ENCODE measurements at regions not wholly inside any gene's neighbourhood (a gene's known extent, or its start where the extent isn't known, plus 50 kb on each side); places are given as distances from the start of the nearest gene placed in this dataset.

GRCh38 chr9:95727947-95728520, 147.5 kb upstream of the ERCC6L2 start:
- no peaks in the 10 kb centered on the region for H4K20me1 ChIP-seq
- TF ChIP-seq Cebpa-rat (IDR thresholded peaks at IDR 0.05) = no peak

GRCh38 chr9:95726756-95727155, 148.7 kb upstream of the ERCC6L2 start:
- no peaks in the 10 kb centered on the region for H3K36me3 ChIP-seq
- no peak overlapping the region for H3K4me3 ChIP-seq
- no peak overlapping the region for H3K9ac ChIP-seq
- peaks cover 32% of the 10 kb centered on the region for H3K9me3 ChIP-seq
- H4K20me1 ChIP-seq = no peaks in the 10 kb centered on the region
- no peaks in the 10 kb centered on the region for H3K27me3 ChIP-seq
- H3K27ac ChIP-seq = no peak overlapping the region
- no peak overlapping the region for H3K4me2 ChIP-seq
- peaks cover 28% of the 10 kb centered on the region for H3K4me1 ChIP-seq
- no peak for TF ChIP-seq Cebpa-rat (IDR thresholded peaks at IDR 0.05)

More at GRCh38 chr9:95727947-95728520, 147.5 kb upstream of the ERCC6L2 start:
- Histone ChIP-seq H3K4me2 (no peak overlapping the region), H3K27ac (no peak overlapping the region), H3K4me1 (peaks cover 27% of the 10 kb centered on the region), H3K4me3 (no peak overlapping the region), H3K9me3 (peaks cover 32% of the 10 kb centered on the region), H3K27me3 (no peaks in the 10 kb centered on the region), H3K9ac (no peak overlapping the region), H3K36me3 (no peaks in the 10 kb centered on the region)

GRCh38 chr9:95725045-95725444, 150.4 kb upstream of the ERCC6L2 start:
- Histone ChIP-seq H3K27me3 (no peaks in the 10 kb centered on the region), H3K36me3 (no peaks in the 10 kb centered on the region), H3K9me3 (peaks cover 32% of the 10 kb centered on the region), H3K27ac (peak overlapping the region; percentile 37; the same call in 1 of the 2 replicates), H4K20me1 (no peaks in the 10 kb centered on the region), H3K4me2 (peak overlapping the region; percentile 64), H3K9ac (no peak overlapping the region), H3K4me1 (peaks cover 28% of the 10 kb centered on the region), H3K4me3 (no peak overlapping the region)
- no peak for TF ChIP-seq Cebpa-rat (IDR thresholded peaks at IDR 0.05)

DNA sequence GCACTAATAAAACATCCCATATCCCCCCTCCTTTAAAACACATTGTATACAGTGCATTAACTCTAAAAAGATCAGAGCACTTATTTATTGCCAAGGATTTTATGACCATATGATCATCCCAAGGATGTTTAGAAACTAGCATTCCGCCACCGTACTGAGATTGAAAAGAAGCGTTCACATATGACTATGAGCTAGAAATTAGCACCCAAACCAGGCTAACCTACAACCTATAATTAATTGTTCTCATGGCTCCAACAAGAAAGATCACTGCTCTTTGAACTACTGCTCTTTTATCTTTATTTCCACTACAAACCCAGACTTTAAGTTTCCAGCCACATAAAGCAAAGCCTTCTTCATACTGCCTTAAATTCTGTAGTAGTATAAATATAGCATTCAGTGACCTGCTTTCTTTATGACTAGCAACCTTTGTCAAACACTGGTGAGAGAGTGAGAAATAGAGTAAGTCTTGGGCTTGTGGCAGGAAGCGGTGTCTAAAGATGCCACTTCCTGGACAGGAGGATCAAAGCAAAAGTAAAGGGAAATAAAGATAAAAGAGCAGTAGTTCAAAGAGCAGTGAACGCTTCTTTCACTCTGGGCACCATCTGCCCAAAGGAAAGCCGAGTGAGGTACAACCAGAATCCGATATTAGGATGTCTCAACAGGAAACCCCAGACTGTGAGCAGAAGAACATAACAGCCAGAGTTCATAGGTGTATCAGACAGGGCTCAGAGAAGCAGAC, 151.1 kb upstream of the ERCC6L2 start:
- TF ChIP-seq Cebpa-rat (IDR thresholded peaks at IDR 0.05) = no peak
- peaks cover 28% of the 10 kb centered on the region for H3K4me1 ChIP-seq
- no peaks in the 10 kb centered on the region for H3K36me3 ChIP-seq
- H3K9ac ChIP-seq = no peak overlapping the region
- H3K4me2 ChIP-seq = peak overlapping the region; percentile 64
- no peak overlapping the region for H3K4me3 ChIP-seq
- H3K27ac ChIP-seq = peak overlapping the region; percentile 37; the same call in 1 of the 2 replicates
- H3K27me3 ChIP-seq = no peaks in the 10 kb centered on the region
- no peaks in the 10 kb centered on the region for H4K20me1 ChIP-seq
- H3K9me3 ChIP-seq = peaks cover 25% of the 10 kb centered on the region

DNA sequence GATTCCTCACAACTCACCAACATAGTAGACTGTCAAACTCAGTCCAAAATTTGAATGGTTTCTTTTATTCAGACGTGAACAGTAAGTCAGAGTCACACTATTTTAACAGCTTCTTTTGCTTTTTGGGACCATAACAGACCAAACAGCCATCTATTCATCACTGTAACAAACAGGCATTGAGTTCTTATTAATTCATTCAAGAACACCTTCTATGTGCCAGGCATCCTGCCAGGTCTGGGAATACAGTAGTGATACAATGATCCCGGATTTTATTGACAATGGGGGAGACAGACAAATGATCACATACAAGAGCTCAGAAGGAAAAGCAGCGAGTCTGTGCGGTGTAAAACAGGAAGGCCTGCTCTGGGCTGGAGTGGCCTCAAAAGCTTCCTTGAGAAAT, 153.3 kb upstream of the ERCC6L2 start:
- no peak overlapping the region for H3K27ac ChIP-seq
- TF ChIP-seq Cebpa-rat (IDR thresholded peaks at IDR 0.05) = no peak
- H3K9ac ChIP-seq = no peak overlapping the region
- no peaks in the 10 kb centered on the region for H3K27me3 ChIP-seq
- H3K4me2 ChIP-seq = no peak overlapping the region
- H3K36me3 ChIP-seq = no peaks in the 10 kb centered on the region
- no peaks in the 10 kb centered on the region for H4K20me1 ChIP-seq
- peaks cover 28% of the 10 kb centered on the region for H3K4me1 ChIP-seq
- peaks cover 35% of the 10 kb centered on the region for H3K9me3 ChIP-seq
- H3K4me3 ChIP-seq = no peak overlapping the region

- Histone ChIP-seq H3K4me1 (peaks cover 28% of the 10 kb centered on the region), H3K27me3 (no peaks in the 10 kb centered on the region), H3K9me3 (peaks cover 40% of the 10 kb centered on the region), H3K36me3 (no peaks in the 10 kb centered on the region), H3K27ac (no peak overlapping the region), H3K4me3 (no peak overlapping the region), H4K20me1 (no peaks in the 10 kb centered on the region), H3K4me2 (no peak overlapping the region), H3K9ac (no peak overlapping the region)
- TF ChIP-seq Cebpa-rat (IDR thresholded peaks at IDR 0.05) = no peak
Observed at GRCh38 chr9:95721061-95721531, 154.4 kb upstream of the ERCC6L2 start.

GRCh38 chr9:95720496-95720895, 155.0 kb upstream of the ERCC6L2 start:
- Histone ChIP-seq H3K4me2 (no peak overlapping the region), H3K27me3 (no peaks in the 10 kb centered on the region), H3K27ac (no peak overlapping the region), H4K20me1 (no peaks in the 10 kb centered on the region), H3K9me3 (peaks cover 41% of the 10 kb centered on the region), H3K36me3 (no peaks in the 10 kb centered on the region), H3K9ac (no peak overlapping the region), H3K4me3 (no peak overlapping the region), H3K4me1 (peaks cover 25% of the 10 kb centered on the region)
- TF ChIP-seq Cebpa-rat (IDR thresholded peaks at IDR 0.05) = no peak

GRCh38 chr9:95719354-95719753, 156.1 kb upstream of the ERCC6L2 start:
- H3K36me3 ChIP-seq = no peaks in the 10 kb centered on the region; the same call in 1 of the 2 replicates
- H3K27me3 ChIP-seq = no peaks in the 10 kb centered on the region
- no peak for TF ChIP-seq Cebpa-rat (IDR thresholded peaks at IDR 0.05)
- no peak overlapping the region for H3K9ac ChIP-seq
- no peak overlapping the region for H3K4me3 ChIP-seq
- H4K20me1 ChIP-seq = no peaks in the 10 kb centered on the region
- H3K4me2 ChIP-seq = no peak overlapping the region
- H3K4me1 ChIP-seq = peaks cover 14% of the 10 kb centered on the region
- H3K27ac ChIP-seq = no peak overlapping the region
- H3K9me3 ChIP-seq = peaks cover 50% of the 10 kb centered on the region

- H4K20me1 ChIP-seq = no peaks in the 10 kb centered on the region
- no peak overlapping the region for H3K9ac ChIP-seq
- H3K4me2 ChIP-seq = no peak overlapping the region
- H3K9me3 ChIP-seq = peaks cover 56% of the 10 kb centered on the region
- H3K4me1 ChIP-seq = peaks cover 3% of the 10 kb centered on the region; the same call in 1 of the 2 replicates
- H3K27me3 ChIP-seq = no peaks in the 10 kb centered on the region
- no peak overlapping the region for H3K4me3 ChIP-seq
- H3K36me3 ChIP-seq = no peaks in the 10 kb centered on the region; the same call in 1 of the 2 replicates
- no peak overlapping the region for H3K27ac ChIP-seq
- TF ChIP-seq Cebpa-rat (IDR thresholded peaks at IDR 0.05) = no peak
Observed at GRCh38 chr9:95718263-95718662, 157.2 kb upstream of the ERCC6L2 start.

DNA sequence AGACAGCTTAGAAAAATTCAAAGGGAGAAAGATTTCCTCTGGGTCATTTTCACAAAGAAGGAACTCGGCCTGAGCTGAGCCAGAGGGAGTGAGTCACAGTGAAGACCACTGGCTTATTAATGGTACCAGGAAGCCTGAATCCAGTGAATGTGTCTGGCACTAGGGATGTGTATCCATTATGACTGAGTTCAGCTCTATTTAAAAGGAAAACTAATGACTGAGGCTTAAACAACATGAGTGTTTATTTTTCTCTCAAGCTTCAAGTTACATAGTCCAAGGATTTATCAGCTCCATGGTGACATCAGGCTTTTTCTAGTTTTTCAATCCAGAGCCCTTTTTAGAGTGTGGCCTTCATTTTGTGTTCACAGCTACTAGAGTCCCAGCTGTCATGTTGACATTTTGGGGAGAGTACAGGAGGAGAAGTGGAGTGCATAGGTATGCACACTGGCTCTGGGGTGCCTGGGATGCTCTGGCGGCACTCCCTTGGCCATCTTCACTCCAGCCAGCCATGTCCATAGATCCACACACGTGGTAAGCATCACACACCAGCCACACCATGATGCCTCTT, 159.5 kb upstream of the ERCC6L2 start:
- H3K4me3 ChIP-seq = no peak overlapping the region
- H3K4me2 ChIP-seq = no peak overlapping the region
- no peak overlapping the region for H3K27ac ChIP-seq
- no peak overlapping the region for H3K9ac ChIP-seq
- H3K36me3 ChIP-seq = no peaks in the 10 kb centered on the region; the same call in 1 of the 2 replicates
- H3K27me3 ChIP-seq = no peaks in the 10 kb centered on the region
- peaks cover 11% of the 10 kb centered on the region for H3K4me1 ChIP-seq
- H4K20me1 ChIP-seq = no peaks in the 10 kb centered on the region
- peaks cover 56% of the 10 kb centered on the region for H3K9me3 ChIP-seq
- no peak for TF ChIP-seq Cebpa-rat (IDR thresholded peaks at IDR 0.05)
